PC-3 (cell line): ENCODE measurements at regions not wholly inside any gene's neighbourhood (a gene's known extent, or its start where the extent isn't known, plus 50 kb on each side); places are given as distances from the start of the nearest gene placed in this dataset.

Experiments
- ATAC-seq: fragments of 200-7000 bp; cut with Tn5 transposase; 2 replicates; pipeline ENCODE4 v1.9.1; 2020; ENCODE audit warnings: mild to moderate bottlenecking, moderate library complexity
- BruUV-seq: library from RNA; stranded (reverse); fragments of 400-500 nt; replicated peaks from 2 replicates; lab custom pipeline; 2021; lab: Mats Ljungman, UMichigan
- CTCF ChIA-PET: fragments of 300-600 bp; sonication (Branson Sonifier 250); formaldehyde crosslinking; loops from one replicate; lab custom pipeline; 2022; ENCODE audit warnings: antibody characterized with exemption; lab: Charles Lee
- POLR2A ChIA-PET: fragments of 300-600 bp; sonication (Branson Sonifier 250); formaldehyde crosslinking; loops from one replicate; lab custom pipeline; 2022; ENCODE audit warnings: antibody characterized with exemption; ENCODE audit not compliant: unreplicated experiment; lab: Charles Lee
- DNase-seq: peaks from one replicate; pipeline ENCODE4 v3.0.0-alpha.2; 2015
- H2AFZ ChIP-seq: fragments of 300-600 bp; sonication (generic); 2 replicates; pipeline ENCODE4 v1.6.0; 2016; ENCODE audit warnings: antibody characterized with exemption, low read length
- H3F3A ChIP-seq: fragments of 300-600 bp; sonication (generic); one replicate; pipeline ENCODE4 v1.6.0; 2017; ENCODE audit warnings: antibody characterized with exemption, low read length, control low read depth, mild to moderate bottlenecking; ENCODE audit not compliant: unreplicated experiment
- H3K27ac ChIP-seq: fragments of 300-600 bp; sonication (generic); 2 replicates; pipeline ENCODE4 v1.5.1; 2016; ENCODE audit warnings: mild to moderate bottlenecking, low read length
- H3K27me3 ChIP-seq: fragments of 300-600 bp; sonication (generic); 2 replicates; pipeline ENCODE4 v1.6.1; 2016; ENCODE audit warnings: low read length, mixed read lengths
- H3K36me3 ChIP-seq: fragments of 300-600 bp; sonication (generic); 2 replicates; pipeline ENCODE4 v1.6.1; 2016; ENCODE audit warnings: low read depth, mixed run types, low read length, mixed read lengths
- H3K4me1 ChIP-seq: fragments of 300-600 bp; sonication (generic); 2 replicates; pipeline ENCODE4 v1.5.1; 2016; ENCODE audit warnings: low read length; ENCODE audit not compliant: insufficient read depth
- H3K4me2 ChIP-seq: fragments of 300-600 bp; sonication (generic); 2 replicates; pipeline ENCODE4 v1.6.0; 2016; ENCODE audit warnings: low read length
- H3K4me3 ChIP-seq: fragments of 300-600 bp; sonication (generic); 2 replicates; pipeline ENCODE4 v1.5.1; 2016; ENCODE audit warnings: mild to moderate bottlenecking, low read length, mixed read lengths
- H3K79me2 ChIP-seq: fragments of 300-600 bp; sonication (generic); 2 replicates; pipeline ENCODE4 v1.6.1; 2017; ENCODE audit warnings: low read length, mixed read lengths
- H3K9ac ChIP-seq: fragments of 300-600 bp; sonication (generic); 2 replicates; pipeline ENCODE4 v1.6.0; 2016; ENCODE audit warnings: mild to moderate bottlenecking, low read length
- H3K9me2 ChIP-seq: fragments of 300-600 bp; sonication (generic); replicated peaks from 2 replicates; pipeline ENCODE4 v1.6.1; 2016; ENCODE audit warnings: mixed run types, low read length, mixed read lengths
- H3K9me3 ChIP-seq: fragments of 300-600 bp; sonication (generic); 2 replicates; pipeline ENCODE4 v1.6.1; 2016; ENCODE audit warnings: low read length, mixed read lengths
- H4K20me1 ChIP-seq: fragments of 300-600 bp; sonication (generic); 2 replicates; pipeline ENCODE4 v1.6.1; 2016; ENCODE audit warnings: low read length, mixed read lengths
- CTCF ChIP-seq: fragments of 300-600 bp; sonication (generic); conservative IDR thresholded peaks from 2 replicates; pipeline ENCODE4 v1.5.1; 2017; ENCODE audit warnings: antibody characterized with exemption, low read depth, mild to moderate bottlenecking, low read length
- EZH2 ChIP-seq: fragments of 300-600 bp; sonication (generic); IDR thresholded peaks from one replicate; pipeline ENCODE4 v1.6.1; 2017; ENCODE audit warnings: antibody characterized with exemption, mild to moderate bottlenecking, low read length; ENCODE audit not compliant: unreplicated experiment
- EZH2phosphoT487 ChIP-seq: fragments of 300-600 bp; sonication (generic); IDR thresholded peaks from 2 replicates; pipeline ENCODE4 v1.6.1; 2018; ENCODE audit warnings: mild to moderate bottlenecking, antibody characterized with exemption, low read length, borderline replicate concordance
- intact Hi-C: fragments of 100-400 bp; cut with micrococcal nuclease; formaldehyde crosslinking; loops from 2 replicates; pipeline ENCODE4 v1.9.0; 2023

GRCh38 chr5:44871401-44871800 is 62.7 kb downstream of the MRPS30 start:
- H4K20me1 ChIP-seq: no peaks in the 10 kb centered on the region
- no peak overlapping the region for H3K4me3 ChIP-seq
- H3K4me1 ChIP-seq: peaks cover 24% of the 10 kb centered on the region
- H3K9me2 ChIP-seq: no peaks in the 10 kb centered on the region
- H2AFZ ChIP-seq: 0 out of 2 replicates have a peak overlapping the region, but pooled peaks have one; percentile 12
- H3K36me3 ChIP-seq: no peaks in the 10 kb centered on the region
- no peak overlapping the region for H3K4me2 ChIP-seq
- intact Hi-C loops: no loop called here
- no TSS peak for BruUV-seq
- TF ChIP-seq EZH2 (no peak), EZH2phosphoT487 (no peak), CTCF (no peak)
- ATAC-seq (no peak), DNase-seq (no peak)
- POLR2A ChIA-PET: no interaction called here
- no peaks in the 10 kb centered on the region for H3K9me3 ChIP-seq
- H3K79me2 ChIP-seq: no peaks in the 10 kb centered on the region
- H3K27me3 ChIP-seq: no peaks in the 10 kb centered on the region
- peaks cover 10% of the 10 kb centered on the region for H3F3A ChIP-seq
- no peak overlapping the region for H3K9ac ChIP-seq
- H3K27ac ChIP-seq: no peak overlapping the region
- CTCF ChIA-PET: no interaction called here

GRCh38 chr5:44875661-44876605 is 67.2 kb downstream of the MRPS30 start:
- H3K4me2 ChIP-seq: peak overlapping the region; percentile 80
- H3K9me2 ChIP-seq: no peaks in the 10 kb centered on the region
- H3K27ac ChIP-seq: peak overlapping the region; percentile 98
- POLR2A ChIA-PET: interaction anchor here (0.6 kb wide), 1 partner anchor 39 kb away, joined by 3 read pairs; no protein-coding TSS in a partner anchor
- H3K9ac ChIP-seq: peak overlapping the region; percentile 85
- DNase-seq: peak; percentile 98
- H4K20me1 ChIP-seq: no peaks in the 10 kb centered on the region
- BruUV-seq: TSS peak; percentile 92
- intact Hi-C loops: loop anchor here (2.0 to 5.0 kb wide), 4 partner anchors 46 to 151 kb away; partner anchors contain the start of gene MRPS30
- H3K79me2 ChIP-seq: no peaks in the 10 kb centered on the region
- peak overlapping the region; percentile 66 for H2AFZ ChIP-seq
- no peaks in the 10 kb centered on the region for H3K36me3 ChIP-seq
- no peaks in the 10 kb centered on the region for H3K9me3 ChIP-seq
- no peak for TF ChIP-seq EZH2
- TF ChIP-seq EZH2phosphoT487: no peak
- TF ChIP-seq CTCF: no peak
- peak overlapping the region; percentile 57 for H3K4me3 ChIP-seq
- no peaks in the 10 kb centered on the region for H3K27me3 ChIP-seq
- CTCF ChIA-PET: no interaction called here
- H3K4me1 ChIP-seq: peaks cover 26% of the 10 kb centered on the region
- peaks cover 10% of the 10 kb centered on the region for H3F3A ChIP-seq
- peak; percentile 93 for ATAC-seq

GRCh38 chr5:44881266-44881665 is 72.5 kb downstream of the MRPS30 start:
- no peaks in the 10 kb centered on the region for H3K79me2 ChIP-seq
- H3F3A ChIP-seq: peaks cover 6% of the 10 kb centered on the region
- CTCF ChIA-PET: no interaction called here
- H3K9ac ChIP-seq: no peak overlapping the region
- ATAC-seq (no peak), DNase-seq (no peak)
- H3K9me2 ChIP-seq: no peaks in the 10 kb centered on the region
- TF ChIP-seq EZH2 (no peak), EZH2phosphoT487 (no peak), CTCF (no peak)
- H3K4me1 ChIP-seq: peaks cover 20% of the 10 kb centered on the region
- no peaks in the 10 kb centered on the region for H3K36me3 ChIP-seq
- BruUV-seq: no TSS peak
- no peaks in the 10 kb centered on the region for H4K20me1 ChIP-seq
- H3K27ac ChIP-seq: no peak overlapping the region
- no peak overlapping the region for H3K4me2 ChIP-seq
- intact Hi-C loops: no loop called here
- POLR2A ChIA-PET: no interaction called here
- H2AFZ ChIP-seq: no peak overlapping the region
- H3K9me3 ChIP-seq: no peaks in the 10 kb centered on the region
- no peaks in the 10 kb centered on the region for H3K27me3 ChIP-seq
- H3K4me3 ChIP-seq: no peak overlapping the region
